Ovary (tissue), 7 donors: ENCODE measurements at regions not wholly inside any gene's neighbourhood (a gene's known extent, or its start where the extent isn't known, plus 50 kb on each side); places are given as distances from the start of the nearest gene placed in this dataset.

Source experiments
- DNase-seq, 5 donors: peaks; one replicate each; pipeline ENCODE4 v3.0.0-alpha.2; 2019 to 2020
- H3K27ac ChIP-seq, 2 donors: fragments of 200-600 bp; one replicate each; pipeline versions ENCODE4 v1.5.1 to v1.8.0; 2019 to 2022
- H3K27me3 ChIP-seq: fragments of 200-600 bp; one replicate; pipeline ENCODE4 v1.8.0; 2022
- H3K36me3 ChIP-seq: fragments of 200-600 bp; sonication (generic); one replicate; pipeline ENCODE4 v1.5.1; 2019
- H3K4me1 ChIP-seq: one replicate; pipeline ENCODE4 v1.8.1; 2013; ENCODE audit warnings: mild to moderate bottlenecking, moderate library complexity; ENCODE audit not compliant: insufficient read depth
- H3K4me3 ChIP-seq: fragments of 200-600 bp; sonication (generic); one replicate; pipeline ENCODE4 v1.5.1; 2017
- H3K9me3 ChIP-seq, 2 donors: fragments of 200-600 bp in 1 of 2; sonication (generic) in 1 of 2; one replicate each; pipeline versions ENCODE4 v1.5.1 to v1.8.1; 2013 to 2019; ENCODE audit warnings: mild to moderate bottlenecking in 1 of 2, moderate library complexity in 1 of 2
- EP300 ChIP-seq: sonication (generic); formaldehyde crosslinking; IDR thresholded peaks from one replicate; pipeline ENCODE4 v1.6.1; 2017; ENCODE audit warnings: antibody characterized with exemption
- POLR2A ChIP-seq: fragments of 450-650 bp; IDR thresholded peaks from one replicate; pipeline ENCODE4 v1.6.1; 2017; ENCODE audit warnings: antibody characterized with exemption, mild to moderate bottlenecking, moderate library complexity
- WGBS, 3 donors: extraction: QIAGEN DNeasy Blood & Tissue Kit in 1 of 3; methylation state at CpG; one replicate each; pipeline versions ENCODE4 v1.1.5 to v1.1.7; 2013 to 2017; 5-methylcytosine and 5-hydroxymethylcytosine counted together
- intact Hi-C, 4 donors: fragments of 100-400 bp; cut with DNase I; formaldehyde crosslinking; loops; one replicate each; pipeline versions ENCODE4 v1.11.0 to v1.15.1; 2022 to 2023
- TF ChIP-seq, protein P1 (sequence below), 3 donors: fragments of 450-650 bp in 2 of 3; fragments of 200-600 bp in 1 of 3; IDR thresholded peaks; one replicate each; pipeline versions ENCODE4 v1.5.1 to v1.8.0; 2016 to 2022; ENCODE audit warnings: antibody characterized with exemption in 3 of 3, mild to moderate bottlenecking in 1 of 3
- donor health status: DM: no; HTN: no; CAD: no; lungs with moderate emphysema.
- donor health status: DM: no; HTN: no; CAD: no.
- donor health status: Bipolar disorder and iron deficiency.
- donor health status: DM: no; HTN: no; CAD: no.
- donor health status: DM: yes; HTN: yes; CAD: no.

DNA sequence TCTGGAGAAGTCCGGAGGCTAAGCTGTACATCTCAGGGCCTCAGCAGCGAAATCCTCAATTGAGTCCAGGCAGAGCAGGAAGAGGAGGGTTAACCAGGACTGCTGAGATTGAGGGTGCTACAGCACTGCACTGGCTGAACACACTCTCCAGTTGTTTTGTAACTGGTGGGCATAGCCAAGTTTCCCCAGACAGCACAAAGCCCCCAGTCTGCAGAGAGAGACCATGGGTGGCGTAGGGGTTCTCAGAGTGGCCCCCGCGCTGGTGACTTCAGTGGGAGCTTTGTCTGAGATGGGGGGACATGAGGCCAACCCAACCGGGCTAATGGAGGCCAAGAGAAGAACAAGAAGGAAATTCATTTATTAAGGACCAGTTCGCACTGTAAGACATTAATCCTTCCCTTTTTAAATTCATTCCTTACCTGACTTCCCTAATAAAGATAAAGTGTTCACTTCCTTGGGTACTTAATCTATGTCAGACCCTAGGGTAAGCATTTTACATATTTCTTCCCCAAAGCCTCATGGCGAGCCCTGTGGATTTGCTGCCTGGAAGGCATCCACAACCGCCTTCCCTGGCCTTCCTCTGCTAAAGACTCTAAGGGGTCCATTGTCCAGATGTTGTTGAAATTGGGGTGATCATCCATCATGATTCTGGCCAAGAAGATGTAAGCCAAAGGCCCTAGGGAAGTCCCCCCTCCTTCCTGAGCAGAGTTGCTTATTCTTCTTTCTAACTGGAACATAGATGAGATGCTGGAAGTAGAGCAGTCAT is 121.4 kb upstream of the CHST15 start:
- H3K4me3 ChIP-seq: no peak overlapping the region
- WGBS, 3 donors: 92 to 93% (median 92%) methylated on average over 9 of the region's 9 CpGs
- intact Hi-C loops: no loop called here

DNA sequence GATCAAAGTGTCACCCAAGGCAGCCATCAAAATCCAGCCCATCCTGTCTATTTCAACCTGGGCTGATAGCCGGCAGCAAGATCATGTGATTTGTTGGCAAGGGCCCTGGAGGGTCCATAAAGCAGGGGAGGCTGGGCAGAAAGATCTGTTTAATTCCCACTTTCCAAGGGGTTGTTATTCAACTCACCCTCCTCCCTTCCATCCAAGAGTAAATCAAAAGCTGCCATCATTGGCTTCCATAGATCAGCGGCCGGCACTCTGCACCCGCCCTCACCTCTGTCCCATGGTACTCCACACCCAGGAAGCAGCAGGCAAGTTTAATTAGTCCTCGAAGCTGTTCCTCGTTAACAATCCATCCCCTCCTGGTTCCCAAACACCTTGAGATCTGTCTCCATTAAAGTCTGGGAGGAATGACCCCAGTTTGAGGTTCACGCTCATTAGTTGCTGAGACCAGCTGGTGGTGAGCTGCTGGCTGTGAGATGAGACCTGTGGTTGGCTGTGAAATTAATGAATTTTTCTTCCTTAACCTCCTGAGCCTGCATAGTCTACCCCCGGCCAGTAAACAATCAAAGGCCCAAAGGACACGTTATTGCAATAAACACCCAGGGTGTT is 120.6 kb upstream of the CHST15 start:
- H3K36me3 ChIP-seq: no peaks in the 10 kb centered on the region
- TF ChIP-seq POLR2A: no peak
- TF ChIP-seq, protein P1, sequence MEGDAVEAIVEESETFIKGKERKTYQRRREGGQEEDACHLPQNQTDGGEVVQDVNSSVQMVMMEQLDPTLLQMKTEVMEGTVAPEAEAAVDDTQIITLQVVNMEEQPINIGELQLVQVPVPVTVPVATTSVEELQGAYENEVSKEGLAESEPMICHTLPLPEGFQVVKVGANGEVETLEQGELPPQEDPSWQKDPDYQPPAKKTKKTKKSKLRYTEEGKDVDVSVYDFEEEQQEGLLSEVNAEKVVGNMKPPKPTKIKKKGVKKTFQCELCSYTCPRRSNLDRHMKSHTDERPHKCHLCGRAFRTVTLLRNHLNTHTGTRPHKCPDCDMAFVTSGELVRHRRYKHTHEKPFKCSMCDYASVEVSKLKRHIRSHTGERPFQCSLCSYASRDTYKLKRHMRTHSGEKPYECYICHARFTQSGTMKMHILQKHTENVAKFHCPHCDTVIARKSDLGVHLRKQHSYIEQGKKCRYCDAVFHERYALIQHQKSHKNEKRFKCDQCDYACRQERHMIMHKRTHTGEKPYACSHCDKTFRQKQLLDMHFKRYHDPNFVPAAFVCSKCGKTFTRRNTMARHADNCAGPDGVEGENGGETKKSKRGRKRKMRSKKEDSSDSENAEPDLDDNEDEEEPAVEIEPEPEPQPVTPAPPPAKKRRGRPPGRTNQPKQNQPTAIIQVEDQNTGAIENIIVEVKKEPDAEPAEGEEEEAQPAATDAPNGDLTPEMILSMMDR (IDR thresholded peaks at IDR 0.05): no peak
- TF ChIP-seq EP300: no peak
- no peak overlapping the region for H3K4me3 ChIP-seq
- no peaks in the 10 kb centered on the region for H3K27me3 ChIP-seq
- H3K9me3 ChIP-seq: no peaks in the 10 kb centered on the region
- DNase-seq: no peak
- intact Hi-C loops: no loop called here
- H3K4me1 ChIP-seq: no peaks in the 10 kb centered on the region
- WGBS, 3 donors: 62 to 70% (median 67%) methylated on average over 9 of the region's 9 CpGs
- no peak overlapping the region for H3K27ac ChIP-seq

More for the DNA sequence above, 121.4 kb upstream of the CHST15 start:
- H3K4me1 ChIP-seq: no peaks in the 10 kb centered on the region
- no peaks in the 10 kb centered on the region for H3K9me3 ChIP-seq
- no peaks in the 10 kb centered on the region for H3K27me3 ChIP-seq
- no peak for DNase-seq
- TF ChIP-seq, protein P1 (IDR thresholded peaks at IDR 0.05): no peak
- TF ChIP-seq EP300 (no peak), POLR2A (no peak)
- no peaks in the 10 kb centered on the region for H3K36me3 ChIP-seq
- H3K27ac ChIP-seq: no peak overlapping the region

DNA sequence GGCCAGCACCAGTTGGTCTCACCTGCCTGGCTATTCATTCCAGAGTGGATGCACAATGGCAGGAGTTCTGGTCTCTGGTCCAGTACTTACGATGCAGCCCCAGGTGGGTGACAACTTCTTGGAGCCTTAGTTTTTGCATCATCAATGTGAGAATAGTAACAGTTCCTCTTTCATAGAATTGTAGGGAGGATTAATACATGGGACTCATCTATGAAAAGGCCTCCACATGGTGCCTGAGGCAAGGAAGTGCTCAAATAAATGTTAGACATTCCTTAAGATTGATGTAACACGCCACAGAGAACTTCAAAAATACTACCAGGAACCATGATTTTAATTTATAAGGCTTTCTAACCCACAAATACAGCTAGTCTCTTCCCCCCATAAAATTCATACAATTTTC is 120.1 kb upstream of the CHST15 start:
- WGBS, 3 donors: 92 to 98% (median 95%) methylated on average over 2 of the region's 2 CpGs

DNA sequence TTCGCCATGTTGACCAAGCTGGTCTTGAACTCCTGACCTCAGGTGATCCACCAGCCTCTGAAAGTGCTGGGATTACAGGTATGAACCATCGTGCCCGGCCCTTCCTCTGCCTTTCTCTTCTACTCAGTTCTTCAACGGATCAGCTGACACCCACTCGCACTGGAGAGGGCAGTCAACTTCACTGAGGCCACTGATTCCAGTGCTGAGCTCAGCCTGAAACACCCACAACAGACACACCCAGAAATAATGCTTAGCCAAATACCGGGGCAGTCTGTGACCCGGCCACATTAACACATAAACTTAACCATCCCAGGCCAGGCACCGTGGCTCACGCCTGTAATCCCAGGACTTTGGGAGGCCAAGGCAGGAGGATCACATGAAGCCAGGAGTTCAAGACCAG is 119.3 kb upstream of the CHST15 start:
- WGBS, 3 donors: 89 to 94% (median 90%) methylated on average over 9 of the region's 9 CpGs

More for the DNA sequence above, 120.1 kb upstream of the CHST15 start:
- Histone ChIP-seq H3K4me1 (no peaks in the 10 kb centered on the region), H3K27ac (no peak overlapping the region), H3K4me3 (no peak overlapping the region), H3K36me3 (no peaks in the 10 kb centered on the region), H3K27me3 (no peaks in the 10 kb centered on the region), H3K9me3 (no peaks in the 10 kb centered on the region)
- no peak for TF ChIP-seq EP300
- TF ChIP-seq, protein P1 (IDR thresholded peaks at IDR 0.05): no peak
- no peak for TF ChIP-seq POLR2A
- no peak for DNase-seq
- intact Hi-C loops: no loop called here

More for the DNA sequence above, 119.3 kb upstream of the CHST15 start:
- no peaks in the 10 kb centered on the region for H3K36me3 ChIP-seq
- no peaks in the 10 kb centered on the region for H3K4me1 ChIP-seq
- no peak overlapping the region for H3K27ac ChIP-seq
- TF ChIP-seq, protein P1 (IDR thresholded peaks at IDR 0.05): no peak
- TF ChIP-seq POLR2A (no peak), EP300 (no peak)
- intact Hi-C loops: no loop called here
- H3K9me3 ChIP-seq: no peaks in the 10 kb centered on the region
- no peak for DNase-seq
- H3K27me3 ChIP-seq: no peaks in the 10 kb centered on the region
- no peak overlapping the region for H3K4me3 ChIP-seq
